ENCODE measurements at regions not wholly inside any gene's neighbourhood (a gene's known extent, or its start where the extent isn't known, plus 50 kb on each side); places are given as distances from the start of the nearest gene placed in this dataset.
A peak's percentile ranks its signal among the peaks of the same experiment; 100 is the strongest.
"Not testable (repeated sequence)": the region's sequence is repeated elsewhere in the genome, so short reads cannot be mapped to it uniquely, and the experiment has no call there.

DNA sequence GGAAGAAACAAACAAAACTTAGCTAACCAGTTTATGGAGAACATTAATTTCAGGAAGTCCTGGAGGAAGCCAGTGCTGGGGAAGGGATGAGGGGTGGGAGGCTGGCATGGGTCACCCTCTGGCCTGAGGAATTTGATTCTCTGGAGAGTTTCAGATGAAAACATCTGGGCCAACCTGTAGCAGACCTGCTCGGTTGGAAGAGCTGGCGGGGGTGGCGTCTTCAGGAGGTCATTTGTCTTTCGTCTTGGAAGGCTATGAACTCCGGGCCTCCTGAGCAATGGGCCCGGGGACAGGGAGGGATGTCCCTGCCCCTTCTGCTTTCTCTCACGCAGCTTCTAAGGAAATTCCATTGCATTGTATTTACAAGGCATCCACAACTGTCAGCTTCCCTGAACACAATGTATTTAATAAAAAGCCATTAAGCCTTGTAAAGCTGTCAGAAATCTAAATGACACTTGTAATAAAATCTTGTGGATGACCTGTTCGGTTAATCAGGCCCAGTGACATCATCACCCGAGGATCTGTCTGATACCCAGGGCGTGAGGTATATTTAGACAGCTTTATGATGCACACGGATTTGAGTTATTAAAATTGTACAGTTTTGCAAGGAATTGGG is 250.5 kb downstream of the RAB11FIP2 start:
- POLR2A ChIA-PET, result no interaction called here
- DNase-seq (no peak), ATAC-seq (ENCODE audit: low read depth) (no peak)
- Mint-ChIP-seq H3K4me1 (no peaks in the 10 kb centered on the region), H3K27ac (no peak overlapping the region), H3K27me3 (peaks cover 8% of the 10 kb centered on the region), H3K36me3 (no peaks in the 10 kb centered on the region), H3K9me3 (no peaks in the 10 kb centered on the region), H3K4me3 (no peak overlapping the region)

DNA sequence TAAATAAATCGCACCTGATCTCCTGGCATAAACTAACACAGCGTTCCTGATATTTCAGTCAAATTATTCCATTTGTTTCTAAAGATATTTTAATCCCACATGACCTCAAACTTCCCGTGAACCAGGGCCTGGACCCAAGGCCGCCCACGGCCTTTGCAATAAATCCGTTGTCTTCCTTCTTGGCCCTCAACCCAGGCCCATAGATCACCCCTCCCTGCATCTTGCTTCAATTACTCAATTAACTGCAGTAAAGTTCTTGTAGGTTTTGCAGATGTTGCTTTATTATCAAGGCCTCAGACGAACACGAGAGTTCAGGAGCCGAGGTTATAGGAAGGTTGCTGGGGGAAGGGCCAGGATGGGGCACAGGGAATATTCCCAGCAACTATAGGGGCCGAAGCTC is 249.4 kb downstream of the RAB11FIP2 start:
- DNase-seq, result no peak
- ATAC-seq (ENCODE audit: low read depth), result no peak
- Mint-ChIP-seq H3K4me1 (no peaks in the 10 kb centered on the region), H3K4me3 (no peak overlapping the region), H3K27ac (no peak overlapping the region), H3K27me3 (peaks cover 5% of the 10 kb centered on the region), H3K36me3 (no peaks in the 10 kb centered on the region), H3K9me3 (no peaks in the 10 kb centered on the region)
- POLR2A ChIA-PET, result no interaction called here

DNA sequence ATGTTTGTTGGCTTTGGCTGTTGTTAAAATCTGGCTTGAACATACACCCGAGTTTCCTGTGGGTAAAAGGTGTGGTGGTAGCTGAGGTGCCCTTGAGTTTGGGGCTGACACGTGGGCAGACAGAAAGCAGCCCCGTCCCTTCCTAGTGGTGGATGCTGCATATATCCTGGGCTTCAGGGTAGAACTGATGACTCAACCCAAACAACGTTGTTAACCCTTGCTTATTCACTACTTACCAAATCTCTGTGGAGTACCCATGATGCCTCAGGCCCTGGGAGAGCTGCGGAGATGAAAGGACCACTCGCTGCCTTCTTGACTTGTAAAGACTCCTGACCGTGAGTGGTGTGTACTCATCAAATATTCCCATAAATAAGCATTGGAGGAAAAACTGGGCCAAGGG is 245.1 kb downstream of the RAB11FIP2 start:
- POLR2A ChIA-PET, result no interaction called here
- Mint-ChIP-seq H3K27ac (no peak overlapping the region), H3K9me3 (no peaks in the 10 kb centered on the region), H3K27me3 (peaks cover 3% of the 10 kb centered on the region), H3K4me1 (no peaks in the 10 kb centered on the region), H3K4me3 (no peak overlapping the region), H3K36me3 (no peaks in the 10 kb centered on the region)
- ATAC-seq (ENCODE audit: low read depth) (no peak), DNase-seq (no peak)

DNA sequence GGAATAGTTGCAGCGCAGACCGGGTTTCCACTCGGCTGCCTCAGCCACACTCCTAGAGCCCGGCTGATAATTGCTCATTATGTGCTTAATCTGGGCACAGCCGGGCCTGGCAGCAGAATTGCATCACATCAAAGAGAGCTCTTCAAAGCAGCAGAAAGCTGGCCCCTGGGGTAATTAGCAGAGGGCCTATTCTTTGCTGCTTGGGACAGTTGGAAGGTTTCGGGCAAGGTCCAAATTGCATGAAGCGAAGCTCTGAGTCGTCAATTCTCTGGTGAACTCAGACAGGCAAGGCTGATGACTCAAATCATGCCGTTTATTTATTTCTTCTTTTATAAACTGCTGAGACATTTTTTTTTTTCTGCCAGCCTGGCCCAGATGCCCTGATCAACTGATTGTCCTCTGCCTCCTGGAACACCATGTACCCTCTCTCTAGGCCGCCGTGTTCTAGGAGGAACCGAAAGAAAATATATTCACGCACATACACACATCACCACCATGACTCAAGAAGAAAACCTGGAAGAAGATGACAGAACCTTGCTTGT is 242.2 kb downstream of the RAB11FIP2 start:
- Mint-ChIP-seq H3K4me1 (no peaks in the 10 kb centered on the region), H3K27ac (no peak overlapping the region), H3K9me3 (no peaks in the 10 kb centered on the region), H3K27me3 (peaks cover 3% of the 10 kb centered on the region), H3K36me3 (no peaks in the 10 kb centered on the region), H3K4me3 (no peak overlapping the region)
- POLR2A ChIA-PET, result no interaction called here
- DNase-seq (no peak), ATAC-seq (ENCODE audit: low read depth) (no peak)

DNA sequence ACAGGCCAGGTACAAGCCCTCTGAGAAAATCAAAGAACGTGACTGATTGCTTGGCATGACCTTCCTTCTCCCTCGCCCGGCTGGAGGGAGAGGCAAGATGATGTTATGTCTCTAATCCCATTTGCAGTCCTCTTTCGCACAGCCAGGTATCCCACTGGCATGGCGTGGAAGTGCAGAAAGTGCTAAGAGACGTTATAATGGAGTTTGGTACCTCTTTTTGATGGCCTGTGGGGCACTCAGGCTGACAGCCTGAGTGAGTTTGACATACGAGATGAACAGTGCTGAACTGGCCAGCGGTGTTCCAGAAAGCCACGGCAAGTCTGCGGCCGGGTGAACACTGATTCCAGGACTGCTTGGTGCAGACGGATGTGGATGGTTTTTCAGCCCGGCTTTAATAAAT is 241.6 kb downstream of the RAB11FIP2 start:
- Mint-ChIP-seq H3K4me1 (no peaks in the 10 kb centered on the region), H3K9me3 (no peaks in the 10 kb centered on the region), H3K27me3 (peaks cover 3% of the 10 kb centered on the region), H3K4me3 (no peak overlapping the region), H3K36me3 (no peaks in the 10 kb centered on the region), H3K27ac (no peak overlapping the region)
- DNase-seq (no peak), ATAC-seq (ENCODE audit: low read depth) (no peak)
- POLR2A ChIA-PET, result no interaction called here

DNA sequence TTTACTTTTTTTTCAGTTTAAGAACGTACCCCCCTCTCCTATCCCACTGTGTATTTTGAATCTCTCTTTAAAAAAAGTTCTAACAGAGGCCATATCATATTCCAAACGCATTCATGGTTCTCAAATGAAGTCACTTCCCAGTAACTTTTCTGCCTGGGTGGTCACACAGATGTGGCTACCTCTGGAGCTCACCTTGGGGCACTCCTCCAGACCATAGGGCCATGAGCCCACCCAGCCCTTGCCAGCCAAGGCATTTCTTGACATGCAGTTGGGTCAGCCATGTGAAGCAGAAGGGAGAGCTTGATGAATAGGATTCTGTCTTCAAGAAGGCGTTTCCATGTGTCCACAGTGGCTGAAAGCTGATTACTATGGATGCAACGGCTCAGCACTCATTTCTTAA is 239.3 kb downstream of the RAB11FIP2 start:
- Mint-ChIP-seq H3K9me3 (peaks cover 1% of the 10 kb centered on the region), H3K4me3 (no peak overlapping the region), H3K4me1 (no peaks in the 10 kb centered on the region), H3K36me3 (no peaks in the 10 kb centered on the region), H3K27ac (no peak overlapping the region), H3K27me3 (peaks cover 3% of the 10 kb centered on the region)
- DNase-seq (no peak), ATAC-seq (ENCODE audit: low read depth) (no peak)
- POLR2A ChIA-PET, result no interaction called here

DNA sequence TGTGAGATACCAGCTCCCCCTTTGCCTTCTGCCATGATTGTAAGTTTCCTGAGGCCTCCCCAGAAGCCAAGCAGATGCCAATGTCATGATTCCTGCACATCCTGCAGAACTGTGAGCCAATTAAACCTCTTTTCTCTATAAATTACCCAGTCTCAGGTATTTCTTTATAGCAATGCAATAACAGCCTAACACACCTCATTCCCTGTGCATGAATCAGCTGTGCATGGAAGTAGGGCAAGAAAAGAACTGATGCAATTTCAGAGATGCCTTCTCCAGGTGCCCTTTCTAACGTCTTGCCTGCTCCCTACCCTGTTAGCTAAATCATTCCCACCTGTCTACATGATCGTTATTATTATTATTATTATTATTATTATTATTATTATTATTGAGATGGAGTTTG is 230.9 kb downstream of the RAB11FIP2 start:
- H3K27me3 Mint-ChIP-seq; POLR2A ChIA-PET; H3K27ac Mint-ChIP-seq; H3K4me3 Mint-ChIP-seq; H3K9me3 Mint-ChIP-seq; DNase-seq; ATAC-seq (ENCODE audit: low read depth); H3K4me1 Mint-ChIP-seq; H3K36me3 Mint-ChIP-seq: not testable (repeated sequence)

DNA sequence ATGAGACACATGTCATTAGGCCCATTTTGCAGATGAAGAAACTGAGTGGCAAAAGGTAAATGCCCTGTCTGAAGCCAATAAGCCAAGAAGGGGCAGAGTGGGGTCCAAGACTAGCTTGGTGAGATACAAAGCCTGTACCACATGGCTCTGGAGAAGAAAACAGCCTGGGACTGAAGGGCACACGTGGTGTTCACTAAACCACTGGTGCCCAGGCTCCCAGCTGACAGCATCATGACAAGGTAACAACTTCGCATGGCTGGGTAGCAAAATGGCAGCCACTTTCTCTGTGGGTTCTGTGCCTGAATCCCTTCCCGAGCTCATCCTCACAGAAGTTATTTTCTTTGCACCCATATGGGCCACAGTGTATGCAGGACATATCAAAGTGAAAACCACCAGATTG is 229.6 kb downstream of the RAB11FIP2 start:
- POLR2A ChIA-PET, result no interaction called here
- no peak overlapping the region for H3K4me3 Mint-ChIP-seq
- H3K27me3 Mint-ChIP-seq, result peaks cover 2% of the 10 kb centered on the region
- ATAC-seq (ENCODE audit: low read depth) (no peak), DNase-seq (no peak)
- no peaks in the 10 kb centered on the region for H3K4me1 Mint-ChIP-seq
- H3K36me3 Mint-ChIP-seq, result no peaks in the 10 kb centered on the region
- H3K9me3 Mint-ChIP-seq, result no peaks in the 10 kb centered on the region
- H3K27ac Mint-ChIP-seq, result no peak overlapping the region

DNA sequence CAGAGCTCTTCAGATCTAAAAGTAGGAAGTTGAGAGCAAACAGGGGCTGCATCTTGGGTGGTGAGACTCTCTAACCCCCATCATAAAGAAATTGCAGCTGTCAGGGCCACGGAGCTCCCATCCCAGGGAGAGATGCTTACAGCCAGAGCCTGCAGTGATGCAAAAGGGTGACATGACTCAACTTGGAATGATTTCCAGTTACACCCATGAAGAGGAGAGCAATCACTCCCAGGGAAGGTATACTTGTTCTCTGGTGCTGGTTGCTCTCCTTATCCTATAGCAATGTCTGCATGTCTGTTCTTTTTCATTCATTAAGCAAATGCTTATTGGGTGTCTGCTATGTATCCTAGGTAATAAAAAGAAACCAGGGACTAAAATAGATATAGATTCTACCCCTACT is 228.0 kb downstream of the RAB11FIP2 start:
- Mint-ChIP-seq H3K36me3 (no peaks in the 10 kb centered on the region), H3K4me1 (no peaks in the 10 kb centered on the region), H3K4me3 (no peak overlapping the region), H3K9me3 (no peaks in the 10 kb centered on the region), H3K27ac (no peak overlapping the region), H3K27me3 (peaks cover 2% of the 10 kb centered on the region)
- DNase-seq, result no peak
- POLR2A ChIA-PET, result no interaction called here
- ATAC-seq (ENCODE audit: low read depth), result no peak

DNA sequence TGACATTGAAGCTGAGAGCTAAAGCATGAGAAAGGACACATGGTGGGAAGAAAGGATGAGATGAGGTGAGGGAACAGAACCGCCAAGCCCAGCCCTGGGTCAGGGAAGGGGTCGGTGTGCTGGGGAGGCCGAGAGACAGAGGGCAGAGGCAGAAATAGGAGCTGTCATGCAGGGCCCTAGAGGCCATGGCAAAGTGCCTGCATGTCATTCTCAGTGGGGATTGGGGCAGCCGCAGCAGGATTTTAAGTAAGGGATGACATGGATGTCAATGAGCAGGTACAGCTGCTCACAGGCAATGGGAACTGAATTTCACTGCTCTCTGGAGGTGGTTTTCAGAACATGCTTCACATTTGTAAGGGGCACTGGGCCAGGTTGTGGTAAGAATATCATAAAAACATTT is 227.4 kb downstream of the RAB11FIP2 start:
- POLR2A ChIA-PET, result no interaction called here
- Mint-ChIP-seq H3K27ac (no peak overlapping the region), H3K9me3 (no peaks in the 10 kb centered on the region), H3K4me3 (no peak overlapping the region), H3K36me3 (no peaks in the 10 kb centered on the region), H3K4me1 (no peaks in the 10 kb centered on the region), H3K27me3 (peaks cover 2% of the 10 kb centered on the region)
- ATAC-seq (ENCODE audit: low read depth) (no peak), DNase-seq (no peak)

DNA sequence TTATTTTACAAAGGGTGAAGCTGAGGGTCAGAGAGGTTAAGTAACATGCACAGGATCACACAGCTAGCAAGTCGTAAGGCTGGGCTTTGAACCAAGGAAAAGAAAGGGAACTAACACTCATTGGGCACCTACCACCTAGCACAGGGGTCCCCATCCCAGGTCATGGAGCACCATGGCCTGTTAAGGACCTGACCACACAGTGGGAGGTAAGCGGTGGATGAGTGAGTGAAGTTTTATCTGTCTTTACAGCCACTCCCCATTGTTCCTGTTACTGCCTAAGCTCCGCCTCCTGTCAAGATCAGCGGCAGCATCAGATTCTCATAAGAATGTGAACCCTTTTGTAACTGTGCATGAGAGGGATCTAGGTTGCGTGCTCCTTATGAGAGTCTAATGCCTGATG is 222.8 kb downstream of the RAB11FIP2 start:
- peaks cover under 1% of the 10 kb centered on the region for H3K36me3 Mint-ChIP-seq
- no peak overlapping the region for H3K4me3 Mint-ChIP-seq
- POLR2A ChIA-PET, result no interaction called here
- no peak for DNase-seq
- H3K9me3 Mint-ChIP-seq, result no peaks in the 10 kb centered on the region
- H3K27ac Mint-ChIP-seq, result no peak overlapping the region
- peaks cover 4% of the 10 kb centered on the region for H3K4me1 Mint-ChIP-seq
- no peaks in the 10 kb centered on the region for H3K27me3 Mint-ChIP-seq
- ATAC-seq (ENCODE audit: low read depth), result no peak

DNA sequence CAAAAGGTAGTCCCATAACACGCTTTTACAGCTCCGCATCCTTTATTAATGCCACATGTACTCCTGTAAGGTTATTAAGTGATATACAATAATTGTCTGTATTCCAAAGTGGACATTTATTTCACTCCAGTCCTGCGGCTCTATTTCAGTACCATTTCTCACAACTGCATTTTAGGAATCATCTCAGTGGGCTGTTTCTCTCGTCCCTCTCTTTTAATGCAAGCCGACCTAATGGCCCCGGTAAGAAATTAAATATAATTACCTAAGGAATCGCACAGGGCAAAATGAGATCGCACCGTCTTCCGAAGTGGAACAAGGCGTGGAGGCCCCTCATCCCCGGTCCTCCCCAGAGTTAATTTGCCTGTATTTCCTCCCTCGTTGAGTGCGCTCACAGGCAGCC is 216.5 kb downstream of the RAB11FIP2 start:
- peaks cover 8% of the 10 kb centered on the region for H3K36me3 Mint-ChIP-seq
- POLR2A ChIA-PET, result no interaction called here
- peak overlapping the region; percentile 84 for H3K4me3 Mint-ChIP-seq
- H3K9me3 Mint-ChIP-seq, result no peaks in the 10 kb centered on the region
- no peak for ATAC-seq (ENCODE audit: low read depth)
- H3K27ac Mint-ChIP-seq, result peak overlapping the region; percentile 83
- no peak for DNase-seq
- H3K27me3 Mint-ChIP-seq, result no peaks in the 10 kb centered on the region
- peaks cover 20% of the 10 kb centered on the region for H3K4me1 Mint-ChIP-seq

DNA sequence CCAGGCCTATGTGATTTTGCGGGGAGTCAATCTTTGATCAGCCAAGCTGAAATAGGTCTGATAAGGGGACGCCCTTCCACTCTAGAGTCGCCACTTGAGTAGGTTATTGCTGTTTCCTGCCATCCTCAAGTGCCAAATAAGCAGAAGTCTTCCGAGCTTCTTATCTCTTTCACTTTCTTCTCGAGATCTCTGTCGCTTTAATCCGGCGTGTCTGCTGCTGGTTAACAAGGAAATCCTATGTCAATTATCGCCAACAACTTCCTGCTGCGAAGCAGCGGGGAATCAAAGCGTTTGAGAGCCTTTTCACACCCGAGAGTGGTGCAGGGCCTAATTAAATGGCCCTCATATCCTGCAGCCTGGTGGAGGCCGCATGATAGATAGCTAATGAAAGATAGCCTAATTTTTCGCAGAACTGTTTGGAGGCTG is 215.9 kb downstream of the RAB11FIP2 start:
- Mint-ChIP-seq H3K4me1 (peaks cover 20% of the 10 kb centered on the region), H3K4me3 (peak overlapping the region; percentile 84), H3K27ac (peak overlapping the region; percentile 83), H3K27me3 (no peaks in the 10 kb centered on the region), H3K36me3 (peaks cover 8% of the 10 kb centered on the region), H3K9me3 (no peaks in the 10 kb centered on the region)
- ATAC-seq (ENCODE audit: low read depth) (peak; percentile 89), DNase-seq (peak; percentile 33)
- POLR2A ChIA-PET, result no interaction called here

DNA sequence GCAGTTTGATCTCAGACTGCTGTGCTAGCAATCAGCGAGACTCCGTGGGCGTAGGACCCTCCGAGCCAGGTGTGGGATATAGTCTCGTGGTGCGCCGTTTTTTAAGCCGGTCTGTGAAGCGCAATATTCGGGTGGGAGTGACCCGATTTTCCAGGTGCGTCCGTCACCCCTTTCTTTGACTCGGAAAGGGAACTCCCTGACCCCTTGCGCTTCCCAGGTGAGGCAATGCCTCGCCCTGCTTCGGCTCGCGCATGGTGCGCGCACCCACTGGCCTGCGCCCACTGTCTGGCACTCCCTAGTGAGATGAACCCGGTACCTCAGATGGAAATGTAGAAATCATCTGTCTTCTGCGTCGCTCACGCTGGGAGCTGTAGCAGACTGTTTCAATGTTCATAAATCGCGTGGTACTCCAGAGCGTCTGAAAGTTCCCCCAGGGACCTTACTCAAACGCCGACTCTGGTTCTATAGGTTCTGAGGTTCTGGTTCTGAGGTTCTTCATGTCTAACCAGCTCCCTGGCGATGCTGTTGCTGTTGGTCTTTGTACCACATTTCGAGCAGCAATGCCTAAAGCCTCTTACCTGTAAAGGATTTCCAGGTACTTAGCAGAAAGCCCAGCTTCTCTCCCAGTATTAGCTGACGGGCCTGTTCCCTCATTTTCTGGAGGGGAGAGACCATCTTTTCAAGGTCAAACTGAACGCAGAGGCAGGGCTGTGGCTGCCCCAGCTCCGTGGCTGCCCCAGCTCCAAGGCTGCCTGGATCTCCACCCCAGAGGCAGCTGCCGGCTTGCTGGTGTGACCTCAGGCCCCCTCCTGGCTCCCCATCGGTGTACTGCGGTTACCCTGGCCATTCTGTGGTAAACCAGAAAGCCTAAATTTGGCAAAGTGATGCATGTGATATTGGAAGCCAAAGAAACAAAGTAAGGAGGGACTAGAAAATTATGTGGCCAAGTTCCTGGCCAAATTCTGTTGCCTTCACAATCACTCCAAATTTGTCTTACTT is 207.9 kb downstream of the RAB11FIP2 start:
- H3K9me3 Mint-ChIP-seq; H3K36me3 Mint-ChIP-seq; POLR2A ChIA-PET; DNase-seq; H3K4me1 Mint-ChIP-seq; H3K4me3 Mint-ChIP-seq; H3K27me3 Mint-ChIP-seq; H3K27ac Mint-ChIP-seq; ATAC-seq (ENCODE audit: low read depth): not testable (repeated sequence)

Data from activated naive CD8-positive, alpha-beta T cell treated with anti-CD3 and anti-CD28 coated beads, Interleukin-2, amount 10 ng/mL, durations not matched to agents 7 days and 5 days (primary cell).